ENCODE measurements at regions not wholly inside any gene's neighbourhood (a gene's known extent, or its start where the extent isn't known, plus 50 kb on each side); places are given as distances from the start of the nearest gene placed in this dataset.

- DNase-seq = no peak
Observed at GRCh38 chr5:61967681-61968080, 338.3 kb upstream of the KIF2A start.

- DNase-seq = peak; percentile 81
Observed at GRCh38 chr5:61969347-61969746, 336.7 kb upstream of the KIF2A start.

DNA sequence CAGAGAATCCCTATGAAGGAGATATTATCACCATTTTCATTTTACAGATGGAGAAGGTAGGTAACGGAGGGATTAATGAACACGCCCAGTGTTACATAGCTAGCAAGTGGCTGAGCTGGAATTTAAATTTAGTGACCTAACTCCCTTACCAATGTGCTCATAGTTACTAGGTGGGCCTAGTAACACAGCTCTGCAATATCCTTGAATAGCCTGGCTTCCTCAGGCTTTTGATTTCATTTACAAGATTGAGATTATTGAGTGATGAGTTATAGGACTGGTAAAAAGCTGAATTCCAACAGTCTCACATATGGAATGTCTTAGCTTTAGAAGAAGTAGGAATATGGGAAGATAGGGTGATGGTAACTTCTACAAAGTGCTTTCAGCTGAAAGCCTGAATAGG, 336.3 kb upstream of the KIF2A start:
- DNase-seq = peak; percentile 70

- DNase-seq = no peak
Observed at GRCh38 chr5:61970218-61970617, 335.8 kb upstream of the KIF2A start.

DNA sequence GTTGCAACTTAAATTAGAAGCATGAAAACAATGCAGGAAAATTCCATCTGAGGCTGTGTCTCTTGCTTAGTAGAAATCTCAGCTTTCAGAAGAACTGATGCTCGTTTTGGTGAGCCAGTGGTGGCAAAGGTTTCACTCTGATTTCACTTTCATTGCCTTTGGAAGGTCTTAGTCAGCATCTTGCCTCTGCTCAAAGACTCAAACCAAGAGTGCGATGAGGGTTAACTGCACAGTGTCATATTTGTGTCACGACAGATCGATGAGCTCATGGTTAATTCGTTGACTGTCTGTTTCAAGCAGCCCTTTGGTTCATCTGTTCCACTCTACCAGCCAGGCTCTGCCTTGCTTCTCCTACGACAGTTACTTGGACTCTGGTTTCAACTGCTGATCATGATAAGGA, 331.3 kb upstream of the KIF2A start:
- no peak for DNase-seq

- no peak for DNase-seq
Observed at GRCh38 chr5:61981886-61982285, 324.1 kb upstream of the KIF2A start.

- DNase-seq = no peak
Observed at GRCh38 chr5:61991430-61991829, 314.6 kb upstream of the KIF2A start.

DNA sequence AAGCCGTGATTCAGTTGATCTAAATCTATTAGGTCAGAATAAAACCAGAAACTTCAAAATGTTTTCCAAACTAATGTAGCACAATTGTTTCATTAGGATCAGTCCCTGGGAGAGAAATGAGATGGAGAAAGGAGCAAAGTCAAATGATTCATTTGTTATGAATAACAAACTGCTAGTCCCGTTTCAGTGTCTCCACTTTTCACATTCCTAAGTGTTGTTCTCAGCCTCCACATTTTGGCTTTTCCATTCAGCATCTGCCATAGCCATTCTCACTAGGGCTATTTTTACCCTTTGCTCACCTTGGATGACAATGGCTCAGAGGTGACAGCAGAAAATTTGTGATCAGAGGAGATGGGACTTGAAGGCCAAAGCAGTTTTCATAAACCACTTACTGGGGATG, 314.1 kb upstream of the KIF2A start:
- DNase-seq = peak; percentile 62

DNA sequence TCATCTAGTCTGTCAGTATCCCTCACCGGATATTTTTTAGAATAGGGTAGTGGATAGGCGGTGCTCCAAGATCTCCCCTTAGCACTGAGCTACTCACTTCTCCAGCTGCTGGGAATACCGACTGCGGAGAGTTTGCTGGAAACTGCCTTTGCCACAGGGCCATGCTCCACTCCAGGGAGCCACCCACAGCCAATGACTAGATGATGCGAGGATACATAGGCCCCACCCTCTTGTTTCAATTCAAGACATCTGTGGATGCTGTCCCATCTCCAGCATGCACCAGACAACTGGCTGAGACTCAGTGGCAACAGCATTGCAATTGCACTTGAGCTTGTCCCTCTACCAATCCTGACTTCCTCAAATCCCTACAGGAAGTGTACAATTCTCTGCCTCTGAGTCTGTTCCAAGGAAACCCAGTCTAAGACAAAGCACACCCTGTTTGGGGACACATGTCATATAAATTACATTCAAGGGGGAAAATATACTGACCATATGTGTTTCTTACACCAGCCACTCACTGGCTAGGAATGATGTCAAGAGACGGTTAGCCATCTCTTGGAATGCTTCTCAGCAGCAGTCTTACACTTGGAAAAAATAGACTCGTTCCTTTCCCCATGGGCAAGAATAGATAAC, 312.6 kb upstream of the KIF2A start:
- peak; percentile 68 for DNase-seq

DNA sequence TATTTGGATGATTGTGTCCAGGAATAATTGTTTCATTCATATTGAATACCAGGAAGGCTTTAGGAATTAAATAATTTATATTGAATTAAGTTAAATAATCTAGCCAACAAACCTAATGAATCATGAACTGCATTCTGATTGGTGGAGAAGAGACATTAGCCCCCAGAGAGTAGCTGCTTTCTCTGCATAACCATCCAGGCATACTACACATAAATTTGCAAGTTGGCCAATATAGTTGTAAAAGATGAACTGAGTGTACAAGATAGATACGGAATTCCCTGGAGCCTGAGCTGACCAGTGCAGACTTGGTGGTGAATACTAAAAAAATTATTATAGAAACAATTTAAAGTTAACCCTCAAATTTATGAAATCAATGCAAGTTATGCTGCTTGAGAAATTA, 311.8 kb upstream of the KIF2A start:
- DNase-seq = peak; percentile 22

GRCh38 chr5:61995486-61995885, 310.5 kb upstream of the KIF2A start:
- peak; percentile 69 for DNase-seq

DNA sequence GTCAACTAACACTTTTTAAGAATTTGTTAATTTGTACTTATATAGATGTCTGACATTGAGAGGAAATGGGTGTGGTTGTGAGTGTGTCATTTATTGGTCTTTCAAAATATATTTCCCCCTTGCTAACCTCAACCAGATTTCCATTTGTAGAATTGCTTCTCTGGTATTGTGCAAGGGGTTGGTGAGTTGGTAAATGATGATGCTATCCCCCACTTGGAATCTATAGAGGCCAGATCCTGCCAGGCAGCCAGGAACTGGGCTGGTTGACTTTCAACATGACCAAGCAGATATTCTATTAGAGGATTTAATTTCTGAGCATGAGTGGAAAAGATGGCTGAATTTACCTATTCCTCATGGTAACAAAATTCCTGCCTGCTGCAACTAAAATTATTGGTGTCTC, 306.6 kb upstream of the KIF2A start:
- no peak for DNase-seq

- no peak for DNase-seq
Observed at GRCh38 chr5:62000646-62001045, 305.4 kb upstream of the KIF2A start.

DNA sequence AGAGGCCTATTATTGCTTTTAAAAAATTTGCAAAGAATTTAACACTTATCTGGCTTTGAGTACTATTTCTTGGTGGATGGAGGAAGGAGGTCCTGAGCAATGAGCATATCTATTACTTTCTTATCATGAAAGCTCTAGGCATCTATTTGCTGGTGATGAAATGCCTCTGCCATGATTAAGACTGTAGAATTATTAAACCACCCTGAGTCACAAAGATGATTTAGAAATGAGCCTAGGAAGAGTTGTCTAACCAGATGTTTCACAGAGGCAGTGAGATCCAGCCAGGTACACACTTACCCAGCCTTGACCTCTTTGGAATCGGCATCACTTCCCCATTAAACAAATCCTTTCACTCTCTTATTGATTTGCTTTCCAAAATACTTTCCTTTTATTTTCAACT, 304.4 kb upstream of the KIF2A start:
- DNase-seq = no peak

DNA sequence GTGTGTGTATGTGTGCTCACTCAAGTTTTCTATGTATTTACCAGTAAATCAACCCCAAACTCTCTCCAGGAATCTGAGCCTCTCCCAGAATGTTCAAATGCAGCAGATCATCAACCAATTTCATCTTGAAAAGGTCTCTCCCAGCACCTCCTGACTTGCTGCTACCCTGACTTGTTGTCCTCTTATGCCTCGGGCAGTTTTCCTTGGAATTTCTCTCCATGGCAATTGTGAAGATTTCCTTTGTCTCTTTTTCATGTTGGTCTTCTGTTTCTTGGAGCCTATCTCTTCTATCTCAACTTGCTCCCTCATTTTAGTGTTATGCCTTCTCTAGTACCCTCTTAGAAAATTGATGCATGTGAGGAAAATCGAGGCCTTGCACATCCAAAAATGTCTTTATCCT, 303.6 kb upstream of the KIF2A start:
- no peak for DNase-seq

DNA sequence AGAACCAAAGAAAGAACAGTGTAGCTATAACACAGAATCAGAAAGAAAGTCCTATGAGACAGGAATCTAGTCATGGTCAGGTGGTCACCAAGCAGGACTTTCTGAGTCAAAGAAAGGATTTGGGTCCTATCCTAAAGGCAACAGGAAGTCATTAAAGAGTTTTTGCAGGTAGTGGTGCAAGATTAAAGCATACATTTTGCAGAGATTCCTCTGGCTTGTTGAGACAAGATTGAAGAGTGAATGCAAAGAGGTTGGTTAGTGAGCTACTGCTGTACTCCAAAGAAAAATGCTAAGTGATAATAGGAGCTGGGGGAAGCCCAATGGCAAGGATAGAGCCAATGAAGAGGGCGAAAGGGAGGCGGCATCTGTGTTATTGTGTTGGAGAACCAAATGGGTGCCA, 300.5 kb upstream of the KIF2A start:
- DNase-seq = no peak

GRCh38 chr5:62007457-62007856, 298.5 kb upstream of the KIF2A start:
- DNase-seq = no peak

DNA sequence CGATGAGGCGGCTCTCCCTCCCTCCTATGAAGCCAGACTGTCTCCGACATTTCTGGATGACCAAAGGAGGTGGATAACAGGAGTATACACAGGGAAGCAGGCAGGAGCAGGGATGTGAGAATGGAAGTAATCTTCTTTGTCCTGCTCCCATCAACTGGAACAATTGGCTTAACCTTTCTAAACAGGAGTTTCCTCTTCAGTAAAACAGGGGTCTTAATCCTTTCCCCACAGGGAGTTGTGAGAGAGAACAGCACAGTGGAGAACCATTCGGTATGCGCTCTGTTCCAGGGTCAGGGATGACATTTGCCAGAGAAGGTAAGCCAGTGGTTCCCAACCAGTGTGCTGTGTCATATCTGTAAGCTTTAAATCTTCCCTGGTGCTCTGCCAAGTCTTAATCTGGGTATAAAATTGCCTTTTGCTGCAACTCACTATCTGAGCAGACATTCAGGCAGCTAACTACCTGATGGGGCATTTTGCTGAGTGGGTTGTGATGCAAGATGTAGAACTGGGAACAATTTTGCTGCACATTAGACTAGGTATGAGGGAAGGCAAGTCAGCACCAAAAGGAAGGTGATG, 294.8 kb upstream of the KIF2A start:
- no peak for DNase-seq

DNA sequence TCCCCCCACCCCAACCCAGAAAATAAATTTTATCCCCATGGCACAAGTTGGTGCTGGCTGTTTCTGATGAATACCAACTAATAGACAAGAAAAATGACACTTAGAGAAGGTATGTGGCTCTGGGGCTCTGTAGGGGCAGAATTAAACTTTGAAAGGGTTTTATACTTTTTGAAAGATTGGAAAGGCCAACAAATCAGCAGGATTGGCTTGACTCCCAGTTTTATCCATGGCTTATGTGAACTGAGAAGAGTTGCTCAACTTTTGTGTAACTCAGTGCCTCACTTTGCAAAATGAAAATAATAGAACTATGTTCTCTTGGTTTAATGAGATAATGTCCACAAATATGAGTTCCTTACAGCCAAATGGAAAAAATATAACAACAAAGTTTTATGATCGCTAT, 288.9 kb upstream of the KIF2A start:
- DNase-seq = peak; percentile 30

GRCh38 chr5:62029303-62029702, 276.7 kb upstream of the KIF2A start:
- DNase-seq = peak; percentile 47

- no peak for DNase-seq
Observed at GRCh38 chr5:62030326-62030725, 275.7 kb upstream of the KIF2A start.

DNA sequence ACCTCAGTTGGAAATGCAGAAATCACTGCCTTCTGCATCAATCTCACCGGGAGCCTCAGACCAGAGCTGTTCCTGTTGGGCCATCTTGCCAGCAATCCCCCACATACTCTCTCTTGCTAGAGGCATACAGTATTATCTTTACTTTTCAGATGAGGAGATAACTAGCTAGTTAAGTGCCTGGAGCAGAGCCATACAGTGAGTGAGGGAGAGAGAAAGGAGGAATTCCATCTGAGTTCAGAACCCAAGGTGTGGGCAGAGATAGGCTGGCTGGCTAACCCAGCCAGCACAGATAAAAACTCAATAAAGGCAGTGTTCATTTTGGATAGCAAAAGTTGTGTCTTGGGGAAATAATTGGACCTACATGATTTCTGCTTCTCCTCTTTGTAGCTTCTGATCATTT, 268.0 kb upstream of the KIF2A start:
- no peak for DNase-seq

DNA sequence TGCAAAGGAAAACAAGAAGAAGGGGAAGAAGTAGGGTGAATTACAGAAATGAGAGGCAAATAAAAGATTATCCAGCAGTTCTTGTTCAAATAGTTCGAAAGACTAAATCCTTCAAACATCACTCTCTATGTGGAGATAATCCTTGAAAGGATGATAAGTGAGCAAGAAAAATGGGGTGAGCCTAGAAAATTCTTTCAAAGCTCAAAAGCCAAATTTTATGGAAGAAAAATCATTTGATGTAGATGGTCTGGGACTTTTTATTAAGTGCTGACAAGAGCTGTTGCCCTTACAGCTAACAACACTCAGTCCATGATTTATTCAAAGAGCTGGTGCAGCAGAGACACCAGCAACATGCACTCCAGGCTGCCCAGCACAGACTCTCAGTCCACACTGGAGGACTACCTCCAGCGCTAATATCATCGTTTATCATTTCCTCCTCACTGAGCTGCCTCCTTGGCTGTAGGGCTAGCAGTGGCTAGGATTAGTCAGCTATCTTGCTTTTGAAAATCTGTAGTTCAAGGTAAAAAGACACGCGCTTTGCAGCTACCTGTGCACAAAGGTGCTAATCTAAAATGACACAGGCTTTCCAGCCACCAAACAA, 264.8 kb upstream of the KIF2A start:
- no peak for DNase-seq

DNA sequence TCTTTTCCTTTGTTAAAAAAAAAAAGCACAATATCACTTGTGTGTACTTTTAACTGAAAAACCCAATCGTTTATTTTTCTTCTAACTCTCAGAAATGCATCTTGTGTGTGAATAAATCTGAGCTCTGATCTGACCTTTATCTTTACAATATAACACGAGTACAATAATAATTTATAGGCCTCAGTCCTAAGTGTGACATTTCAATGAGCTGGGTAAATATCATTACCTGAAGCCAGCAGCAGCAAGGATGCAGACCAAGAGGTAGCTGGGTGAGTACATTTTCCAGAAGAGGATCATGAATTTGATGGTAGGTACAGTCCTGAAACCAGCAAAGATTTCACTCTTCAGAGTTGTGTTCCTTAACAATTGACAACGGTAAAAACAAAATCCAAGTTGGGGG, 264.0 kb upstream of the KIF2A start:
- DNase-seq = no peak
